ENCODE measurements at regions not wholly inside any gene's neighbourhood (a gene's known extent, or its start where the extent isn't known, plus 50 kb on each side); places are given as distances from the start of the nearest gene placed in this dataset.
"Not testable (repeated sequence)": the region's sequence is repeated elsewhere in the genome, so short reads cannot be mapped to it uniquely, and the experiment has no call there.

DNA sequence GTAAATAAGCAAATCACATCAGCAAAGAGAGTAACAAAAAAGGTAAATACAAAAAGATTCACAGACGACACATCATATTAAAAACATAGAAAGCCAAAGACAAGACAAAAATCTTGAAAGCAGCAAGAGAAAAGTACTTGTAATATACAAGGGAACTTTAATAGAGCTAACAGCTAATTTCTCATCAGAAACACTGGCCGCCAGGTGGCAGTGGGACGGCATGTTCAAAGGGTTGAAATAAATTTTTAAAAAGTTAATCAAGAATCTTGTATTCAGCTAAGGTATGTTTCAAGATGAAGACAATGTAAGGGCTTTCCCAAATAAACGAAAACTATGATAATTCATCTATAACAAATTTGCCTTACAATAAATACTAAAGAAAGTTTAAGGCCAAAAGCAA, 358.1 kb downstream of the LRRIQ3 start:
- H3K27me3 ChIP-seq (ENCODE audit: insufficient read depth, low read length, poor library complexity): no peaks in the 10 kb centered on the region
- no peaks in the 10 kb centered on the region for H4K20me1 ChIP-seq (ENCODE audit: insufficient read depth, low read length)
- peak; percentile 66 for TF ChIP-seq CTCF (IDR thresholded peaks at IDR 0.05; ENCODE audit: borderline replicate concordance, extremely low read depth, low read length, poor library complexity, severe bottlenecking)
- TF ChIP-seq EZH2 (IDR thresholded peaks at IDR 0.05; ENCODE audit: borderline replicate concordance, low read depth, low read length, severe bottlenecking): no peak
- no peak overlapping the region for H3K27ac ChIP-seq (ENCODE audit: low read length)
- no peaks in the 10 kb centered on the region for H3K9me3 ChIP-seq (ENCODE audit: insufficient read depth, low read length, severe bottlenecking)
- H3K4me1 ChIP-seq (ENCODE audit: insufficient read depth, low read length): no peaks in the 10 kb centered on the region
- no peak overlapping the region for H3K4me2 ChIP-seq (ENCODE audit: insufficient read depth, low read length)
- no peak overlapping the region for H2AFZ ChIP-seq (ENCODE audit: low read depth, low read length)
- ATAC-seq (ENCODE audit: insufficient read depth, low read depth) (no peak), DNase-seq (peak; percentile 48)
- no peaks in the 10 kb centered on the region for H3K79me2 ChIP-seq (ENCODE audit: insufficient read depth, low read length)
- no peaks in the 10 kb centered on the region for H3K36me3 ChIP-seq (ENCODE audit: insufficient read depth, low read length)
- H3K4me3 ChIP-seq (ENCODE audit: low read depth in 1 of 2, low read length in 2 of 2): no peak overlapping the region
- no peak overlapping the region for H3K9ac ChIP-seq (ENCODE audit: low read depth, low read length)

- DNase-seq (no peak), ATAC-seq (ENCODE audit: insufficient read depth, low read depth) (no peak)
- Histone ChIP-seq H3K36me3 (ENCODE audit: insufficient read depth, low read length) (no peaks in the 10 kb centered on the region), H3K4me2 (ENCODE audit: insufficient read depth, low read length) (no peak overlapping the region), H2AFZ (ENCODE audit: low read depth, low read length) (no peak overlapping the region), H3K27me3 (ENCODE audit: insufficient read depth, low read length, poor library complexity) (no peaks in the 10 kb centered on the region), H3K9ac (ENCODE audit: low read depth, low read length) (no peak overlapping the region), H3K79me2 (ENCODE audit: insufficient read depth, low read length) (no peaks in the 10 kb centered on the region), H3K9me3 (ENCODE audit: insufficient read depth, low read length, severe bottlenecking) (no peaks in the 10 kb centered on the region), H3K4me3 (ENCODE audit: low read depth in 1 of 2, low read length in 2 of 2) (no peak overlapping the region), H3K27ac (ENCODE audit: low read length) (no peak overlapping the region), H4K20me1 (ENCODE audit: insufficient read depth, low read length) (no peaks in the 10 kb centered on the region), H3K4me1 (ENCODE audit: insufficient read depth, low read length) (no peaks in the 10 kb centered on the region)
- no peak for TF ChIP-seq CTCF (IDR thresholded peaks at IDR 0.05; ENCODE audit: borderline replicate concordance, extremely low read depth, low read length, poor library complexity, severe bottlenecking)
These were observed 365.4 kb downstream of the LRRIQ3 start for GRCh38 chr1:73832276-73833181.

- H3K9ac ChIP-seq (ENCODE audit: low read depth, low read length); H3K27ac ChIP-seq (ENCODE audit: low read length); H3K27me3 ChIP-seq (ENCODE audit: insufficient read depth, low read length, poor library complexity); H3K4me1 ChIP-seq (ENCODE audit: insufficient read depth, low read length); H3K9me3 ChIP-seq (ENCODE audit: insufficient read depth, low read length, severe bottlenecking); H2AFZ ChIP-seq (ENCODE audit: low read depth, low read length); H3K36me3 ChIP-seq (ENCODE audit: insufficient read depth, low read length); H3K4me3 ChIP-seq (ENCODE audit: low read depth in 1 of 2, low read length in 2 of 2); H4K20me1 ChIP-seq (ENCODE audit: insufficient read depth, low read length); ATAC-seq (ENCODE audit: insufficient read depth, low read depth); H3K4me2 ChIP-seq (ENCODE audit: insufficient read depth, low read length); H3K79me2 ChIP-seq (ENCODE audit: insufficient read depth, low read length); DNase-seq: not testable (repeated sequence)
These were observed 370.7 kb downstream of the LRRIQ3 start for GRCh38 chr1:73827283-73827682.

- Histone ChIP-seq H3K4me3 (ENCODE audit: low read depth in 1 of 2, low read length in 2 of 2) (no peak overlapping the region), H3K9ac (ENCODE audit: low read depth, low read length) (no peak overlapping the region), H3K4me2 (ENCODE audit: insufficient read depth, low read length) (no peak overlapping the region), H3K27me3 (ENCODE audit: insufficient read depth, low read length, poor library complexity) (no peaks in the 10 kb centered on the region), H3K4me1 (ENCODE audit: insufficient read depth, low read length) (peaks cover 7% of the 10 kb centered on the region; the same call in 1 of the 2 replicates), H3K27ac (ENCODE audit: low read length) (no peak overlapping the region), H3K79me2 (ENCODE audit: insufficient read depth, low read length) (no peaks in the 10 kb centered on the region), H3K9me3 (ENCODE audit: insufficient read depth, low read length, severe bottlenecking) (no peaks in the 10 kb centered on the region), H3K36me3 (ENCODE audit: insufficient read depth, low read length) (no peaks in the 10 kb centered on the region), H2AFZ (ENCODE audit: low read depth, low read length) (no peak overlapping the region), H4K20me1 (ENCODE audit: insufficient read depth, low read length) (no peaks in the 10 kb centered on the region)
- TF ChIP-seq CTCF (IDR thresholded peaks at IDR 0.05; ENCODE audit: borderline replicate concordance, extremely low read depth, low read length, poor library complexity, severe bottlenecking) (no peak), EZH2 (IDR thresholded peaks at IDR 0.05; ENCODE audit: borderline replicate concordance, low read depth, low read length, severe bottlenecking) (no peak)
- ATAC-seq (ENCODE audit: insufficient read depth, low read depth) (no peak), DNase-seq (no peak)
These were observed 373.9 kb downstream of the LRRIQ3 start for GRCh38 chr1:73824065-73824464.
